GM23338 (cell line): ENCODE measurements at regions not wholly inside any gene's neighbourhood (a gene's known extent, or its start where the extent isn't known, plus 50 kb on each side); places are given as distances from the start of the nearest gene placed in this dataset.

Experiments
- ATAC-seq: fragments of 200-7000 bp; cut with Tn5 transposase; 3 replicates; pipeline ENCODE4 v1.9.1; 2020
- DNase-seq: peaks from one replicate; pipeline ENCODE4 v3.0.0-alpha.2; 2015; ENCODE audit warnings: low spot score
- H2AFZ ChIP-seq: fragments of 200-600 bp; sonication (generic); 2 replicates; pipeline ENCODE4 v1.8.0; 2016; ENCODE audit warnings: antibody characterized with exemption, mild to moderate bottlenecking, moderate library complexity
- H3F3A ChIP-seq: fragments of 200-600 bp; sonication (generic); replicated peaks from 2 replicates; pipeline ENCODE4 v1.8.0; 2017; ENCODE audit warnings: antibody characterized with exemption, mixed run types, low read depth
- H3K27ac ChIP-seq: fragments of 200-600 bp; sonication (generic); 2 replicates; pipeline ENCODE4 v1.6.1; 2016; ENCODE audit warnings: low read depth
- H3K27me3 ChIP-seq: fragments of 200-600 bp; sonication (generic); 2 replicates; pipeline ENCODE4 v1.8.0; 2016; ENCODE audit warnings: mild to moderate bottlenecking, mixed run types, moderate library complexity; ENCODE audit not compliant: insufficient read depth
- H3K36me3 ChIP-seq: fragments of 200-600 bp; sonication (generic); 2 replicates; pipeline ENCODE4 v1.8.0; 2016; ENCODE audit warnings: mild to moderate bottlenecking; ENCODE audit not compliant: insufficient read depth
- H3K4me1 ChIP-seq: fragments of 200-600 bp; sonication (generic); 2 replicates; pipeline ENCODE4 v1.8.0; 2016; ENCODE audit warnings: mild to moderate bottlenecking, moderate library complexity; ENCODE audit not compliant: insufficient read depth
- H3K4me2 ChIP-seq: fragments of 200-600 bp; sonication (generic); 2 replicates; pipeline ENCODE4 v1.7.1; 2017; ENCODE audit warnings: mixed run types
- H3K4me3 ChIP-seq: fragments of 200-600 bp; sonication (generic); 2 replicates; pipeline ENCODE4 v1.6.1; 2016; ENCODE audit warnings: mixed run types
- H3K79me2 ChIP-seq: fragments of 200-600 bp; sonication (generic); replicated peaks from 2 replicates; pipeline ENCODE4 v1.8.0; 2017; ENCODE audit warnings: mild to moderate bottlenecking; ENCODE audit not compliant: insufficient read depth
- H3K9me2 ChIP-seq: fragments of 200-600 bp; sonication (generic); 2 replicates; pipeline ENCODE4 v1.8.0; 2017; ENCODE audit not compliant: insufficient read depth
- H4K20me1 ChIP-seq: fragments of 200-600 bp; sonication (generic); replicated peaks from 2 replicates; pipeline ENCODE4 v1.8.0; 2017; ENCODE audit warnings: mild to moderate bottlenecking; ENCODE audit not compliant: insufficient read depth
- H3K27ac Mint-ChIP-seq: 2 replicates; pipeline ENCODE4 v1.8.0; 2020; ENCODE audit warnings: inconsistent platforms, mild to moderate bottlenecking, moderate library complexity, mixed read lengths
- H3K27me3 Mint-ChIP-seq: 3 replicates; pipeline ENCODE4 v1.8.0; 2022; ENCODE audit warnings: low read depth, mild to moderate bottlenecking, moderate library complexity, mixed read lengths, inconsistent platforms; ENCODE audit not compliant: insufficient read depth, poor library complexity
- H3K36me3 Mint-ChIP-seq: 3 replicates; pipeline ENCODE4 v1.8.0; 2021; ENCODE audit warnings: low read depth, mild to moderate bottlenecking, inconsistent platforms, moderate library complexity, mixed read lengths
- H3K4me1 Mint-ChIP-seq: 3 replicates; pipeline ENCODE4 v1.8.0; 2020; ENCODE audit warnings: mild to moderate bottlenecking, inconsistent platforms, mixed read lengths
- H3K4me3 Mint-ChIP-seq: 3 replicates; pipeline ENCODE4 v1.8.0; 2021; ENCODE audit warnings: moderate library complexity, mild to moderate bottlenecking, inconsistent platforms, mixed read lengths
- H3K9me3 Mint-ChIP-seq: 3 replicates; pipeline ENCODE4 v1.8.0; 2020; ENCODE audit warnings: moderate library complexity, mild to moderate bottlenecking, inconsistent platforms, mixed read lengths
- CREB1 ChIP-seq: fragments of 250-450 bp; sonication (Bioruptor Pico); IDR thresholded peaks from 2 replicates; pipeline ENCODE4 v1.5.0; 2020; ENCODE audit warnings: low read depth, mild to moderate bottlenecking, moderate library complexity
- ETS1 ChIP-seq: IDR thresholded peaks from 2 replicates; pipeline ENCODE4 v1.6.1; 2016; ENCODE audit warnings: antibody characterized with exemption
- EZH2 ChIP-seq: fragments of 200-600 bp; sonication (generic); IDR thresholded peaks from one replicate; pipeline ENCODE4 v1.8.0; 2017; ENCODE audit warnings: antibody characterized with exemption, mild to moderate bottlenecking, low read depth; ENCODE audit not compliant: unreplicated experiment
- POLR2AphosphoS5 ChIP-seq: IDR thresholded peaks from 2 replicates; pipeline ENCODE4 v1.6.1; 2016; ENCODE audit warnings: antibody characterized with exemption, low read depth
- ZNF331 ChIP-seq: fragments of 250-450 bp; sonication (Bioruptor Pico); IDR thresholded peaks from 2 replicates; pipeline ENCODE4 v1.5.0; 2020; ENCODE audit warnings: low read depth, mild to moderate bottlenecking, moderate library complexity
- ZNF462 ChIP-seq: fragments of 250-450 bp; sonication (Bioruptor Pico); IDR thresholded peaks from 2 replicates; pipeline ENCODE4 v1.5.0; 2020; ENCODE audit warnings: mild to moderate bottlenecking, moderate library complexity
- TF ChIP-seq, protein P1 (sequence below): IDR thresholded peaks from one replicate; pipeline ENCODE4 v1.6.1; 2018; ENCODE audit warnings: antibody characterized with exemption; ENCODE audit not compliant: unreplicated experiment

DNA sequence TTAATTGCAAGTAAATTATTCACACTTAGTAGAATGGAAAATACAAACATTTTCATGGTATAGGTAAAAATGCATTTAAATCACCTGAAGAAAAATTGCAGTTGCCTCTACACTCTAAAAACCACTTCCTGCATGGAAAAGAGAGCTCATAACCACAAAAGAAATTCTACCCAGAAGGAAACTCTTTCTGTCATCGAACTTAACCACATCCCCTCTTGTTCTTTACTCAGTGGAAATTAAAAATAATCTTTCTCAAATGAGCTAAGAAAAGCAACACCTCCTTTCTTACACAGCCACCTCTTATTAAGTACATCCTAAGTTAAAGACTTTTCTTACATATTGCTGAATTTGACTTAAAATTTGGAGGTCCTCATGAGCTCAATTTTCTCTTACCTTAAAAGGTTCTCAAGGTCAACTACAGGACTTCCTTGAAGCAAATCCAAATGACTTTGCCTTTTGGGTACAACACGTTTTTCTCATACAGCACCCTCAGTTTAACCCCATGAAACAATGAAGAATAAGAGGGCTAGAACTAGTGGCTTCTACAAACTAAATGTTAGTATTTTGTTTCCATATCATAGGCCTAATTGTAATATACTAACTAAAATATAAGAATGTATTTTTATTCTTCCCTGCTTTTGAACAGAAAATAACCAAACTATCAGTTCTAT lies 109.1 kb upstream of the CRIM1 start:
- Histone ChIP-seq H3K36me3 (no peaks in the 10 kb centered on the region), H3K9me2 (peaks cover 7% of the 10 kb centered on the region; the same call in 1 of the 2 replicates), H3K4me2 (no peak overlapping the region), H3K4me3 (no peak overlapping the region), H3K79me2 (no peaks in the 10 kb centered on the region), H3K27me3 (no peaks in the 10 kb centered on the region), H3K4me1 (no peaks in the 10 kb centered on the region; the same call in 1 of the 2 replicates), H2AFZ (no peak overlapping the region), H4K20me1 (no peaks in the 10 kb centered on the region), H3F3A (no peaks in the 10 kb centered on the region), H3K27ac (no peak overlapping the region)
- Mint-ChIP-seq H3K9me3 (no peaks in the 10 kb centered on the region), H3K36me3 (no peaks in the 10 kb centered on the region), H3K27ac (no peak overlapping the region), H3K27me3 (peaks cover 3% of the 10 kb centered on the region), H3K4me3 (no peak overlapping the region), H3K4me1 (peaks cover 3% of the 10 kb centered on the region)
- TF ChIP-seq EZH2 (no peak), ETS1 (no peak), ZNF331 (CRISPR knock-in tag) (no peak), POLR2AphosphoS5 (no peak)
- TF ChIP-seq, protein P1, sequence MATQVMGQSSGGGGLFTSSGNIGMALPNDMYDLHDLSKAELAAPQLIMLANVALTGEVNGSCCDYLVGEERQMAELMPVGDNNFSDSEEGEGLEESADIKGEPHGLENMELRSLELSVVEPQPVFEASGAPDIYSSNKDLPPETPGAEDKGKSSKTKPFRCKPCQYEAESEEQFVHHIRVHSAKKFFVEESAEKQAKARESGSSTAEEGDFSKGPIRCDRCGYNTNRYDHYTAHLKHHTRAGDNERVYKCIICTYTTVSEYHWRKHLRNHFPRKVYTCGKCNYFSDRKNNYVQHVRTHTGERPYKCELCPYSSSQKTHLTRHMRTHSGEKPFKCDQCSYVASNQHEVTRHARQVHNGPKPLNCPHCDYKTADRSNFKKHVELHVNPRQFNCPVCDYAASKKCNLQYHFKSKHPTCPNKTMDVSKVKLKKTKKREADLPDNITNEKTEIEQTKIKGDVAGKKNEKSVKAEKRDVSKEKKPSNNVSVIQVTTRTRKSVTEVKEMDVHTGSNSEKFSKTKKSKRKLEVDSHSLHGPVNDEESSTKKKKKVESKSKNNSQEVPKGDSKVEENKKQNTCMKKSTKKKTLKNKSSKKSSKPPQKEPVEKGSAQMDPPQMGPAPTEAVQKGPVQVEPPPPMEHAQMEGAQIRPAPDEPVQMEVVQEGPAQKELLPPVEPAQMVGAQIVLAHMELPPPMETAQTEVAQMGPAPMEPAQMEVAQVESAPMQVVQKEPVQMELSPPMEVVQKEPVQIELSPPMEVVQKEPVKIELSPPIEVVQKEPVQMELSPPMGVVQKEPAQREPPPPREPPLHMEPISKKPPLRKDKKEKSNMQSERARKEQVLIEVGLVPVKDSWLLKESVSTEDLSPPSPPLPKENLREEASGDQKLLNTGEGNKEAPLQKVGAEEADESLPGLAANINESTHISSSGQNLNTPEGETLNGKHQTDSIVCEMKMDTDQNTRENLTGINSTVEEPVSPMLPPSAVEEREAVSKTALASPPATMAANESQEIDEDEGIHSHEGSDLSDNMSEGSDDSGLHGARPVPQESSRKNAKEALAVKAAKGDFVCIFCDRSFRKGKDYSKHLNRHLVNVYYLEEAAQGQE: no peak
- no peak for ATAC-seq
- no peak for DNase-seq

DNA sequence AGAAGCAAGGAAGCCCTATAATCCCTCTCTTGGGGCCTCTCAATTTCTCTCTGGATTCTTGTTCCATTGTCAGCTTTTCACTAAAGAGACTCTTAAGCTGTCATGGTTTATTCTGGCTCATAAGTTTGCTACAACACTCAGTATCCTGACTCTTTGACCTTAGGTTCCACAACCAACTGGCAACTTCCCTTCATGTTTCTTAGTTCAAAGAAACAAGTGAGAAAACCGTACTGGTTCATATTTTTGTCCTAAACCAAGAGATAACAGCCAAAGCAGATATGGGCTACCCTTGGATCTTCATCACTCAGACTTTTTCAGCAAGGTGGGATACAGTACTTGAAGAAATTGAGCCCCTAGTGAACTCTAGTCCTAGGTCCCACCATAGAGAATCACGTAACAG lies 109.9 kb upstream of the CRIM1 start:
- Histone ChIP-seq H3K4me1 (no peaks in the 10 kb centered on the region), H3K4me2 (no peak overlapping the region), H3K36me3 (no peaks in the 10 kb centered on the region), H3K9me2 (peaks cover 7% of the 10 kb centered on the region; the same call in 1 of the 2 replicates), H3K27me3 (no peaks in the 10 kb centered on the region), H3F3A (no peaks in the 10 kb centered on the region), H3K79me2 (no peaks in the 10 kb centered on the region), H4K20me1 (no peaks in the 10 kb centered on the region), H3K4me3 (no peak overlapping the region), H3K27ac (no peak overlapping the region), H2AFZ (no peak overlapping the region)
- Mint-ChIP-seq H3K4me3 (no peak overlapping the region), H3K27ac (no peak overlapping the region), H3K27me3 (peaks cover 3% of the 10 kb centered on the region), H3K4me1 (no peaks in the 10 kb centered on the region), H3K36me3 (no peaks in the 10 kb centered on the region), H3K9me3 (no peaks in the 10 kb centered on the region)
- DNase-seq (no peak), ATAC-seq (no peak)
- TF ChIP-seq CREB1 (CRISPR knock-in tag) (no peak), ZNF331 (CRISPR knock-in tag) (no peak), ETS1 (no peak), ZNF462 (CRISPR knock-in tag) (no peak)
